Cardiac septum (tissue), 1 donor: ENCODE measurements at regions not wholly inside any gene's neighbourhood (a gene's known extent, or its start where the extent isn't known, plus 50 kb on each side); places are given as distances from the start of the nearest gene placed in this dataset.
"Not testable (repeated sequence)": the region's sequence is repeated elsewhere in the genome, so short reads cannot be mapped to it uniquely, and the experiment has no call there.

Experiments used
- DNase-seq: peaks from one replicate; pipeline ENCODE4 v3.0.0-alpha.2; 2020; ENCODE audit warnings: low spot score
- intact Hi-C: fragments of 100-400 bp; cut with DNase I; formaldehyde crosslinking; loops from one replicate; pipeline ENCODE4 v1.14.0; 2022
- donor health status: DM: no; HTN: no; CAD: no.

GRCh38 chr5:127210042-127210441, 80.6 kb upstream of the MEGF10 start:
- no peak for DNase-seq
- intact Hi-C loops: no loop called here

- intact Hi-C loops: no loop called here
- no peak for DNase-seq
Measured at GRCh38 chr5:127213231-127213630, 77.4 kb upstream of the MEGF10 start.

GRCh38 chr5:127216143-127216542, 74.5 kb upstream of the MEGF10 start:
- intact Hi-C loops: no loop called here
- DNase-seq: no peak

GRCh38 chr5:127216898-127217675, 73.5 kb upstream of the MEGF10 start:
- no peak for DNase-seq
- intact Hi-C loops: no loop called here

- intact Hi-C loops, DNase-seq: not testable (repeated sequence)
Measured at GRCh38 chr5:127221936-127222335, 68.7 kb upstream of the MEGF10 start.

- intact Hi-C loops, DNase-seq: not testable (repeated sequence)
Measured at GRCh38 chr5:127222571-127223156, 67.9 kb upstream of the MEGF10 start.

GRCh38 chr5:127223256-127223974, 67.2 kb upstream of the MEGF10 start:
- no peak for DNase-seq
- intact Hi-C loops: no loop called here

GRCh38 chr5:127227881-127228280, 62.7 kb upstream of the MEGF10 start:
- DNase-seq: no peak
- intact Hi-C loops: no loop called here

- no peak for DNase-seq
- intact Hi-C loops: no loop called here
Measured at GRCh38 chr5:127228540-127229184, 61.9 kb upstream of the MEGF10 start.

GRCh38 chr5:127229185-127229889, 61.3 kb upstream of the MEGF10 start:
- peak; percentile 79 for DNase-seq
- intact Hi-C loops: no loop called here

- intact Hi-C loops: no loop called here
- DNase-seq: no peak
Measured at GRCh38 chr5:127231118-127231517, 59.5 kb upstream of the MEGF10 start.

GRCh38 chr5:127233590-127233989, 57.0 kb upstream of the MEGF10 start:
- DNase-seq: no peak
- intact Hi-C loops: no loop called here

GRCh38 chr5:127235136-127235535, 55.5 kb upstream of the MEGF10 start:
- intact Hi-C loops: no loop called here

GRCh38 chr5:127236254-127236653, 54.3 kb upstream of the MEGF10 start:
- intact Hi-C loops: no loop called here
- DNase-seq: no peak

More at GRCh38 chr5:127235136-127235535, 55.5 kb upstream of the MEGF10 start:
- no peak for DNase-seq
